ENCODE measurements at regions not wholly inside any gene's neighbourhood (a gene's known extent, or its start where the extent isn't known, plus 50 kb on each side); places are given as distances from the start of the nearest gene placed in this dataset.

DNA sequence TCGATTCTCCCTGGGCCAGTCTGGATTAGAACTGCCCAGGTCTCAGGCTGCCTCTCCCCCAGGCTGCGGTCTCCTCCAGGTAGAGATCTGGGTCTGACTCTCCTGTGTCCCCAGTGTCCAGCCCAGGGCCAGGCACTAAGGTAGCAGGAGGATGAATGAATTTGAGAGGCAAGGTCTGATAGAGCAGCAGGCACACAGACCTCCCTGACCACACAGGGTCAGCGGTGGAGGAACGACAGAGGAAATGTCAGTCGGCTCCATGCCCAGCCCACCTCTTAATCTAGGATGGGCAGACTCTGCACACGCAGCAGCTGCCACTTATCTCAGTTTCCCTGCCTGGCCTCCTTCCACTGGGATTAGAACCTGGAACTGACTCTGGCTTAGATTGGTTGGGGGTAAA is 272.7 kb upstream of the MVB12B start:
- TF ChIP-seq, protein P1, sequence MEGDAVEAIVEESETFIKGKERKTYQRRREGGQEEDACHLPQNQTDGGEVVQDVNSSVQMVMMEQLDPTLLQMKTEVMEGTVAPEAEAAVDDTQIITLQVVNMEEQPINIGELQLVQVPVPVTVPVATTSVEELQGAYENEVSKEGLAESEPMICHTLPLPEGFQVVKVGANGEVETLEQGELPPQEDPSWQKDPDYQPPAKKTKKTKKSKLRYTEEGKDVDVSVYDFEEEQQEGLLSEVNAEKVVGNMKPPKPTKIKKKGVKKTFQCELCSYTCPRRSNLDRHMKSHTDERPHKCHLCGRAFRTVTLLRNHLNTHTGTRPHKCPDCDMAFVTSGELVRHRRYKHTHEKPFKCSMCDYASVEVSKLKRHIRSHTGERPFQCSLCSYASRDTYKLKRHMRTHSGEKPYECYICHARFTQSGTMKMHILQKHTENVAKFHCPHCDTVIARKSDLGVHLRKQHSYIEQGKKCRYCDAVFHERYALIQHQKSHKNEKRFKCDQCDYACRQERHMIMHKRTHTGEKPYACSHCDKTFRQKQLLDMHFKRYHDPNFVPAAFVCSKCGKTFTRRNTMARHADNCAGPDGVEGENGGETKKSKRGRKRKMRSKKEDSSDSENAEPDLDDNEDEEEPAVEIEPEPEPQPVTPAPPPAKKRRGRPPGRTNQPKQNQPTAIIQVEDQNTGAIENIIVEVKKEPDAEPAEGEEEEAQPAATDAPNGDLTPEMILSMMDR (IDR thresholded peaks at IDR 0.05; ENCODE audit: insufficient read depth, low read length), result no peak
- TF ChIP-seq, protein P2, sequence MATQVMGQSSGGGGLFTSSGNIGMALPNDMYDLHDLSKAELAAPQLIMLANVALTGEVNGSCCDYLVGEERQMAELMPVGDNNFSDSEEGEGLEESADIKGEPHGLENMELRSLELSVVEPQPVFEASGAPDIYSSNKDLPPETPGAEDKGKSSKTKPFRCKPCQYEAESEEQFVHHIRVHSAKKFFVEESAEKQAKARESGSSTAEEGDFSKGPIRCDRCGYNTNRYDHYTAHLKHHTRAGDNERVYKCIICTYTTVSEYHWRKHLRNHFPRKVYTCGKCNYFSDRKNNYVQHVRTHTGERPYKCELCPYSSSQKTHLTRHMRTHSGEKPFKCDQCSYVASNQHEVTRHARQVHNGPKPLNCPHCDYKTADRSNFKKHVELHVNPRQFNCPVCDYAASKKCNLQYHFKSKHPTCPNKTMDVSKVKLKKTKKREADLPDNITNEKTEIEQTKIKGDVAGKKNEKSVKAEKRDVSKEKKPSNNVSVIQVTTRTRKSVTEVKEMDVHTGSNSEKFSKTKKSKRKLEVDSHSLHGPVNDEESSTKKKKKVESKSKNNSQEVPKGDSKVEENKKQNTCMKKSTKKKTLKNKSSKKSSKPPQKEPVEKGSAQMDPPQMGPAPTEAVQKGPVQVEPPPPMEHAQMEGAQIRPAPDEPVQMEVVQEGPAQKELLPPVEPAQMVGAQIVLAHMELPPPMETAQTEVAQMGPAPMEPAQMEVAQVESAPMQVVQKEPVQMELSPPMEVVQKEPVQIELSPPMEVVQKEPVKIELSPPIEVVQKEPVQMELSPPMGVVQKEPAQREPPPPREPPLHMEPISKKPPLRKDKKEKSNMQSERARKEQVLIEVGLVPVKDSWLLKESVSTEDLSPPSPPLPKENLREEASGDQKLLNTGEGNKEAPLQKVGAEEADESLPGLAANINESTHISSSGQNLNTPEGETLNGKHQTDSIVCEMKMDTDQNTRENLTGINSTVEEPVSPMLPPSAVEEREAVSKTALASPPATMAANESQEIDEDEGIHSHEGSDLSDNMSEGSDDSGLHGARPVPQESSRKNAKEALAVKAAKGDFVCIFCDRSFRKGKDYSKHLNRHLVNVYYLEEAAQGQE (IDR thresholded peaks at IDR 0.05; ENCODE audit: insufficient replicate concordance, low read depth), result no peak
- TF ChIP-seq POLR2AphosphoS5 (IDR thresholded peaks at IDR 0.05; ENCODE audit: low read depth), result no peak

Data from HL-60 (cell line).